Tongue (tissue), 1 donor: ENCODE measurements at regions not wholly inside any gene's neighbourhood (a gene's known extent, or its start where the extent isn't known, plus 50 kb on each side); places are given as distances from the start of the nearest gene placed in this dataset.

Source experiments
- DNase-seq: peaks from one replicate; pipeline ENCODE4 v3.0.0-alpha.2; 2015

DNA sequence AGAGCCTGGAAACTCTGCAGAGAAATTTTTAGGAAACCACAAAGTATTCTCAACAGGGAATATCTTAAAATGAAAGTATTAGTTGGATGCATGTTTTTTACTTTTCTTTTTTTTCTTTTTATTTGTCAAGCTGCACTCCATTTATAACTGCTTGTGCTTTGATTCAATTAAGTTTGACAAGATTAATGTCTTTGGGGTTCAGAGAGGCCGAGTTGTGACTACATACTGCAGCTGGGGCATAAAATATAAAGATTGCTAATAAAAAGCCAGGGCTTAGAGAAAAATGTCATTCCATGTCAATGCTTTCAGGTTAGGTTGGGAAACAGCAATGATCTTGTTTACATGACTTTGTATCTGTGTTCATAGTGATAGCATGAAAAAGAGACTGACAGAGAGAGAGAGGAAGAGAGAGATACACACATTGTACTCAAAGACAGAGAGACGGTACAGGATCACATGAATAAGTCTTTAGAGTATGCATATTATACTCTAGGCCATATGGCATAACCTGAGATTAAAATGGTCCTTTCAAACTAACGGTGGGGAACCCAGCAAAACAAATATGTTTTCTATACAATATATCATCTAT lies 1022.3 kb upstream of the CNTNAP5 start:
- DNase-seq: no peak

DNA sequence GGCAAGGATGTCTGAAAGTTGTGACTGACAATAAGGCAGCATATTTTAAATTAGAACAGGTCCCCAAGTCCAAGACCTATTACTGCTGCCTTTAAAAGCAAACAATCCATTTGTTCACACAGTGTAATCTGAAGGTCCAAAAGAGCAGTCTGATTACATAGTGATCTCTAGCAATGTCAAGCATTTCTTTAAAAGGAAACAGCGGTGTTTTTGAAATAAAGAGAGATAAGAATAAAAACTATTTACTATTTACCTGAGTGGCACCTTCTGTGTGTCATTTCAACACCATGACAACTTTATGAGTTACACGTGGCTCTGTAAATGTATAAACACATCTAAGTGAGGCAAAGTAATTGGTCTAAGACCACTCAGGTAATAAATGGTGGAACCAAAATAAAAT lies 1009.9 kb upstream of the CNTNAP5 start:
- no peak for DNase-seq

DNA sequence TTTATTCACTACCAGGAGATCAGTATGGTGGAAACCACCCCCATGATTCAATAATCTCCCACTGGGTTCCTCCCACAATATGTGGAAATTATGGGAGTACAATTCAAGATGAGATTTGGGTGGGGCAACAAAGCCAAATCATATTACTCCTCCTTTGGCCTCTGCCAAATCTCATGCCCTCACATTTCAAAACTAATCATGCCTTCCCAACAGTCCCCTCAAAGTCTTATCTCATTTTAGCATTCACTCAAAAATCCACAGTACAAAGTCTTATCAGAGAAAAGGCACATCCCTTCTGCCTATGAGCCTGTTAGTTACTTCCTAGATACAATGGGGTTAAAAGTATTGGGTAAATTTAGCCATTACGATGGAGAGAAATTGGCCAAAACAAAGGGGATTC lies 989.5 kb upstream of the CNTNAP5 start:
- no peak for DNase-seq

DNA sequence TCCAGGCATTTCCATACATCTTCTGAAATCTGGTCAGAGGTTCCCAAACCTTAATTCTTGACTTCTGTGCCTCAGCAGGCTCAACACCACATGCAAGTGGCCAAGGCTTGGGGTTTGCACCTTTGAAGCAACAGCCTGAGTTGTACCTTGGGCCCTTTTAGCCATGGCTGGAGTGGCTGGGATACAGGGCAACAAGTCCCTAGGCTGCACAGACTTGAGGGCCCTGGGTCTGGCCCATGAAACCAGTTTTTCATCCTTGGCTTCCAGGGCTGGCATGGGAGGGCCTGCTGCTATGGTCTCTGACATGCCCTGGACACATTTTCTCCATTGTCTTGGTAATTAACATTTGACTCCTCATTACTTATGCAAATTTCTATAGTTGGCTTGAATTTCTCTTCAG lies 988.8 kb upstream of the CNTNAP5 start:
- no peak for DNase-seq

DNA sequence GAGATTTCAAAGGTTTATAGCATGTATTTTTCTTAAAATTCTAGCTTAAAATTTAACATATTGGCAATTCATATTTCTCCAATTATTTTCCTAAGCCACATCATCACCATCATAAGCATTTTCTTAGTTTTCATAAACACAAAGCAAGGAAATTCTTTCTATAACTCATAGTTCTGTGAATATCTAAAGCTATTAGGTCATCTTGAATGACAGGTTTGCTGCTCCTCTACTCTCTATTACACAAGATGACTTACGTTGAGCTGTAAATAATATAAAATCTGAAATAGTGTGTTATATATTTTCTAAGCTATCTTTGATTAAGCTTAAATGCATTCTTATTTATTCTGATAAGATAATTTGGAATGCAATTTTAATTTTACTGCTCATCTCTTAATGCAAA lies 984.6 kb upstream of the CNTNAP5 start:
- no peak for DNase-seq

DNA sequence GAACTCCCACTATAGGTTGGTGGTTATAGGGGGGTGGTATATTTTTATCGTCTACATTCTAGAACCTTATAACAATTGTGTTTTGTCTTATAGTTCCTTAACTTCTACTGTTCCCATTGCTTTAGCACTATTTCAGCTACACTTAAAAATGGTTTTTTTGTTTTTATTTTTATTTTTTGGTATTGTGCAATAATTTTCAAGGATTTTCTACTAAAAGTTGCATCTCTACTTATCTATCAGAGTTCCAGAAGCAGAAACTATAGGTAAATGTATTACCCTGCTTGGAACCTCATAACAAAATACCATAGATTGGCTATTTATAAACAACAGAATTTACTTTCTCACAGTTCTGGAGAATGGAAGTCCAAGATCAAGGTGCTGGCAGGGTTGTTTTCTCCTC lies 981.6 kb upstream of the CNTNAP5 start:
- DNase-seq: no peak

DNA sequence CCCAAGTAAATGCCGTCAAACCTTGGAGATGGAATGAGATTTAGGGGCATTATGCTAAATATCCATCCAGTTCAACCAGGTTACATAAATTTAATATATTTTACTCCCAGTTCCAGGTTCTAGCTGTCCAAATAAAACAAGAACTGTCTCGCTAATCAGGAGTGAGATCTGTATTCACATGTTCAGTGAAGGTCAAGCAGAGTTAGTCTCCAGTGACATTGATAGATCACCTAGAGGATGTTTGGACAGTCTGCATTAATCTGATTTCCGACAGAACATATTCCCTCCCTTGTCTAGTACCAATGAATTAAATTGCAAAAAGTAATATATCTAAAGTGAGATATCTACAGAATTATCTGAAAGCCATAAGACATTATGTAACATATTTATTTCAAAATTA lies 979.4 kb upstream of the CNTNAP5 start:
- no peak for DNase-seq

DNA sequence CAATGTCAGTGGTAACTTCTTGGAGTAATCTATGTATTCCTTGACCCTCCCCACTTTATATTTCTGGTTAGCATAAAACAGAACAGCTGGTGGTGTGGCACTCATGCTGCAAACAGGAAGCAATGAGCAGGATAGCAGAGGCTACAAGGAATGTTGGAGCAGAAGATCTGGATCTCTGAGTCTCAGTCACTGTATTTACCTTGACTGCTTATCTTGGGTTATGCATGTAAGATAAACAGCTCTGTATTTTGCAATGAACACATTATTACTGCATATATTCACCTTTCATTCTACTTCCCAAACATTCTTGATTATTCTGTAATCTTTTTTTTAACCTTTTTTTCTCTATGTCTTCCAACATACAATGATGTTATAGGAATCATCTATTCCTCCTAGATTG lies 977.9 kb upstream of the CNTNAP5 start:
- DNase-seq: no peak

DNA sequence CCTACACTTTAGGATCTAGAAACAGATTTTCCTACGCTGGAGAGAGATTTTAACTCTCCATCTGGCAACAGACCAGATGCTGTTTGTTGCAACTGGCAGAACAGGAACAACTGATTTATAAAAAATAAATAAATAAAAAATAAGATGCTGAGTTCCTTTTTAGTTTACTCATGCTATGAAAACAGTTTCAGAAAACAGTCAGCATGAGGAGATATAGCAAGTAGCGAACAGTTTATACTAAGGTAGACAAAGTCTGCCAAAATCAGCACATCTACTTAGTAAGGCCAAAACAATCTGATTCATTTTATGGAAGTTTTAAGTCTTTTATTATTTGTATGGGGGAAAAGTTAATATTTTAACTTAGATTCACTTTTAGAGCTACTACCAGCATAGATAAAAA lies 974.0 kb upstream of the CNTNAP5 start:
- DNase-seq: peak; percentile 1

DNA sequence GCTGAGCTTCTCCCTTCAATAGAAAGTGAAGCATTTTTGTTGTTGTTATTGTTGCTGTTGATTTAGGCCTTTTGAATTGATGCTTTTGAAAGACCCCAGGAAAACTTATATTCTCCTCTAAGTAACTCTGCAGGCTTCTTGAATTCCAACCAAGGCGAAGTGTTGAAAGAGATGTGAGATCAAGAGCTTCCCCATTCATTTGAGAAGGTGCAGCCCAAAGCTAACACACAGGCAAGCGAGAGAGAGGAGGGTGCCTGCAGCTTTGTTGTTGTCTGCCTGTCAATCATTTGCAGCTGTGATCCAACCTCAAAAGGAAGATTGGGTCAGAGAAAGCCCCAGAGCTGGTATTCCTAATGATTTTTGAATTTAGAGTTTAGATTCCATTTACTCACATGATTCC lies 963.6 kb upstream of the CNTNAP5 start:
- no peak for DNase-seq

DNA sequence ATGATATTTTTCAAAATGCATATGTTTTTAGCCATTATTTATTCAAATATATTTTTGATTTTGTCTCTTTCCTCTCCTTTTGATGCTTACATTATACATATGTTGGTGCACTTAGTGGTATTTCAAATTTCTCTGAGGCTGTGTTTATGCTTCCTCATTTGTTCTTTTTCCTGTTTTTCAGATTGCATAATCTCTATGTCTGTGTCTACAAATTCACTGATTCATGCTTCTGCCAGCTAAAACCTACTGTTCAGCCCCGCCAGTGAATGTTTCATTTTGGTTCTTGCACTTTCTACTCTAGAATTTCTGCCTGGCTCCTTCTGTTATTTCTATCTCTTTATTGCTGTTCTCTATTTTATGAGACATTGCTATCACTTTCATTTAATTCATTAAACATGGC lies 951.7 kb upstream of the CNTNAP5 start:
- no peak for DNase-seq

DNA sequence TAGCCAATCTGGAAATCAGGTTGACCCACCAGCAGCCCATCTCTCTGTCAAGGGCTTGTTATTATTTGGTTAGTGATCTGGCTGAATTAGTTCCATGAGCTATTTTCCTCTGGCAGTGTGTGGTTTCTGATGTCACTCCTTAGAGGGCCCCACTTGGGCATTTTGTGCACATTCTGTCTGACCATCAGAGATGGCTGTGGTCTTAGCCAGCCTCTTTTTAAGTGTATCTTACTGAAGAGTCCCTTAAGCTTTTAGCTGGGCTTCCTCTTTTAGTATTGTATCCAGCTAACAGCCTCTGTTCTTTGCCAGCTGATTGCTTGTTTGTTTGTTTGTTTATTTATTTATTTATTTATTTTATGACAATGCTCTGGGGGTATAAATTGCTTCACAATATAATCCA lies 951.1 kb upstream of the CNTNAP5 start:
- DNase-seq: no peak

DNA sequence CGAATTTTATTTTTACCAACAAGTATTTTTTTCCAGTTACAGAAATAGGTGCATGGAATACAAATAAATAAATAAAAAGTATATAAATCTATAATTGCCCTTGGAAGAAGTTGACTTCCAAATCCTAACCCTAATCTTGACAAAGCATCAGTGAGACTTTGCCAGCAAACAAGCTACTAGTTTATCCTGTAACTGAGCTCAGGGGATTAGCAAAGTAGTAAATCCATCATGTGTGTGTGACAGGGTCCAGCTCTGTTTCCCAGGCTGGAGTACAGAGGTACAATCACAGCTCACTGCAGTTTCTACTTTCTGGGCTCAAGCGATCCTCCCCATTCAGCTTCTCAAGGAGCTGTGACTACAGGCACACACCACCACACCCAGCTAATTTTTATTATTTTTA lies 948.0 kb upstream of the CNTNAP5 start:
- no peak for DNase-seq

DNA sequence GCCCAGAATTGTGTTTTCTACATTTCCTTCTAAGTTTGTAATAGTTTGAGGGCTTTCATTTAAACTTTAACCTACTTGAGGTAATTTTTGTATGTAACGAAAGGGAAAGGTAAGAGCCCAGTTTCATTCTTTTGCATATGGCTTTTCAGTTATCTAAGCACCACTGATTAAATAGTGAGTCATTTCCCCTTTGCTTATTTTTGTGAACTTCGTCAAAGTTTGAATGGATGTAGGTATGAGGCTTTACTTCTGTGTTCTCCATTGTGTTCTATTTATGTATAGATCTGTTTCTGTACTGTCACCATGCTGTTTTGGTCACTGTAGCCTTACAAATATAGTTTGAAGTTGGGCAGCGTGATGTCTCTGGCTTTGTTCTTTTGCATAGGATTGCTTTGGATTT lies 944.8 kb upstream of the CNTNAP5 start:
- no peak for DNase-seq

DNA sequence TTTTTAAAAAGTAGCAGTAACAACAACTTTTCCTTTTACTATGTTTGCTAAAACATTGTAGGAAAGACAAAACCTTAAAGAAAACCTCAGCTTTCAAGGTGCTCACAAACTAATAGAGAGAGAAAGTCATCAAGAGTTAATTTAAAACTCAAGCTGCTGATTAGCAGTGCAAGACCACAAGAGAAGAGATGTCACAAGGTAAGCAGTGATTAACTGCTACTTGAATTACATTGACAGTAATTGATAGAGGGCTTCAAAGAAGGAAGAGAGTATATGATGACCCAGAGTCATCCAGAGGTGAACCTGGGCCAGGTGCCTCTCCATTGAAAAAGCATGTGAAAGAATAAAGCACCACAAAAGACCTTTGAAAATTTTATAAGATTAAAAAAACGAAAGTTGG lies 939.6 kb upstream of the CNTNAP5 start:
- no peak for DNase-seq

DNA sequence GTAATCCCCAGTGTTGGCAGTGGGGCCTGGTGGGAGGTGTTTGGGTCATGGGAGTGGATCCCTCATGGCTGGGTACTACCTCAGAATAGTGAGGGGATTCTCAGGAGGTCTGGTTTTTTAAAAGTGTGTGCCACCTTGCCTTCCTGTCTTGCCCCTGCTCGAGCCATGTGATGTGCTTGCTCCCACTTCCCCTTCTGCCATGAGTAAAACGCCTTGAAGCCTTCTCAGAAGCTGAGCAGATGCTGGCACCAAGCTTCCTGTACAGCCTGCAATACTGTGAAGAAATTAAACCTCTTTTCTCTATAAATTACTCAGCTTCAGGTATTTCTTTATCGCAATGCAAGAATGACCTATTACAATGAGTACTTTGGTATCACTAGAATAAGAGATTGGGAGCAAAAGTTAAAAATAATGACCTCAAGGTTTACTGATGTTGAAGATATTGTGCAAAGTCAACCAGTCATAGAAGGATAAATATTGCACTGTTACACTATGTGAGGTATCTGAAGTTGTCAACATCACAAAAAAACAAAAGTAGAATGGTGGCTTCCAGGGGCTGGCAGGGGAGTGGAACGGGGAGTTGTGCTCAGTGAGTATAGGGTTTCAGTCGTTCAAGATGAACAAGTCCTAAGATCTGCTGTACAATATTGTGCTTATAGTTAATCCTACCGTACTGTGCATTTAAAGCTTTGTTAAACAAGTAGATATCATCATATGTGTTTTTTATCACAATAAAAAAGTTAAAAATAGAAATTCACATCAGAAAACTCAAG lies 938.3 kb upstream of the CNTNAP5 start:
- DNase-seq: no peak

DNA sequence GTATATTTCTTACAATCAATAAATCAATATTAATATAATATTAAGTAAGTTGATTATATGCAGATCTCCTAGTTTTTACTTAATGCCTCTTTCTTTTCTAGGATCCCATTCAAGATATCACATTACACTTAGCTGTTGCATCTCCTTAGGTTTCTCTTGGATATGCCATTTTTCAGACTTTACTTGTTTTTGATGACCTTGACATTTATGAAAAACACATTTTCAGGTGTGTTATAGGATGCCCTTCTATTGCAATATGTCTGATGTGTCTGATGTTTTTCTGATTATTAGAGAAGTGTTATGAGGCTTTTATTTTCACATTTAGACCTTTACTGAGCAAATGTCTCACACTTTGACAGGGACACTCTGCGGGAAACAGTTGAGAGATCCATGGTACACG lies 933.6 kb upstream of the CNTNAP5 start:
- no peak for DNase-seq

DNA sequence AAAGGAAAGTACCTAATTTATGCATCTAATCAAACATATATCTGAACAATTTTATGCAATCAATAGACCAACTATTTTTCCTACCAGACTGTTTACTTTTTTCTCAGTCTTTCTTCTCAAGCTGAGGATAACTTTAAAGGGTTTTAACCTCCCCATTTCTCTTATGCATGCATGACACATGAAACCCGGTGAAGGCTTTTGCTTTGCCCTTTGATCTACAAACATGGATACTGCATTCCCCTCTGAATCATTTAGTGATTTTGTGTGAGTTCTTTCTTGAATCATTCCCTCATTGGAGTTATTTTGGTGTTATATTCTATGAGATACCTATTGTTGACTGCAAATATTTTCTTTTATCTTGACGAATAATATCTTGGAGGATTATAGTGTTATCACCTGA lies 931.9 kb upstream of the CNTNAP5 start:
- DNase-seq: no peak

DNA sequence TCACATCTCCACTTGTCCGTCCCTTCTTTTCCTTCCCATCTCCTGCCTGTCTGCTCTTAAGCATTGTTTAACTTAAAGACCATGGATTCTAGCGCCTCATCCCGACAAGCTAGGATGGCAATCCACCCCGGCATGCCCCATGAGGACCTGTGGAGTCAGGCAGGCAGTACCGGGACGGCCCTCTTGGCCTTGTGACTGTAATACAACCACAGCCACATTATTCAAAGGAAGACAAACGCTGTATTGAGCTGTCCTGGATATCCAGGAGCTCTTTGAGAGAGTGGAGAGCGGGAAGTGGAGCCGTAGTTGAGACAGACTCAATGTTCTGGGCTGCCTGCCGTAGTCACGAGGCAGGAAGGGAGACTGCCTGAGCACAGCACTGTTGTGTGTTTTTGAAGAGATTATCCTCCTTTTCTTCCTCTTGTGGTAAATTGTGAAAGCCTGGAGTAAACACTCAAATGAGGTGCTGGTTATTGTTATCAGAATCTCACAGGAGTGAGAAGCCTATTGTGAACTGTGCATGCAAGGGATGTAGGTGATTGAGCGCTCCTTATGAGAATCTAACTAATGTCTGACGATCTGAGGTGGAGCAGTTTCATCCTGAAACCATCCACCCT lies 929.8 kb upstream of the CNTNAP5 start:
- no peak for DNase-seq

DNA sequence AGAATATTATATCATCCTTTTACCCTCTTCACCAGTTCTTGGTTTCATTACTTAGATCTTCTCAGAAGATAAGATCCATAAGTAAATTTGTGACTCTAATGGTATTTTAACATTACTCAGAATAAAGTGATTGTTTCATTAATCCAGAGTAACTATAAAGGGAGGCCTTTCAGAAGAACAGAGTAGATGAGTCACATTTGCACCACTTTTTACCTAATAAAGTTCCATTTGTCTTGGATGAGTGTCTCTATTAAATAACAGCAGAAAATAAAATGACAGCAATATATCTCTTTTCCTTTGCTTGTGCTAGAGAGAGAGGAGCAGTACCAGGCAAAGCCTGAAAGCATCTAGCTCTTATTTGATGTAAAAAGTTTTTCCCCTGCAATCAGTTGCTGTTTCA lies 926.5 kb upstream of the CNTNAP5 start:
- DNase-seq: no peak

DNA sequence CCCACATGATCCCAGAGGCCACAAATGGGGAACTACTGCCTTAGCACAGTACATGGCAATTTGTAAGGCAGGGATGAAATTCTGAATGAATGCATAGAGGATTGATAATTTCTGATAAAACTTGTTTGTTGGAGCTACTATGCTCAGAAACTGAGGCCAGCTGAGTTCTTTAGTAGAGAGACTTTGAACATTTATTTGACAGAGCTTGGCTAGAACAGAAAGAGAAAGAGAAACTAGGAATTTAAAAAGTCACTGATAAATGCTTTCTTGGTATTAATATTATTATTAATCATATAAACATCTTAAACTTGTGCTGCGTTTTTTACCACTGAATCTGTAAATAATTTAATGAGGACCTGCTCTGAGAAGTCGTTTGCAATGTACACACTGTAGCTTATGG lies 923.7 kb upstream of the CNTNAP5 start:
- DNase-seq: no peak

DNA sequence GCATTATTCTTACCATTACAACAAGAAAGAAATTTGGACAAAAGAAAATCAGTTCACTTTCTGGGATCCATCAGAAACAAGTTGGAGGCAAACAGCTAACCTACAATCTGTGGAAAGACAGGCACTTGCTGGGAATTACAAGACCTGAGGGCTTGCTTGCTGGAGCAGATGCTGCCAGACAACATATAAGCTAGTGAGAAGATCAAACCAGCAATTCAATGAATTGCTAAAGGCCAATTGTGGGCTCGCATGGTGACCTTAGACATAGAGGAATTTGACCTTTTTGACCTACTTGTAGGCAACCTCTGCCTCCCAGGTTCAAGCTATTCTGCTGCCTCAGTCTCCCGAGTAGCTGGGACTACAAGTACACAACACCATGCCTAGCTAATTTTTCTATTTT lies 921.2 kb upstream of the CNTNAP5 start:
- DNase-seq: no peak

DNA sequence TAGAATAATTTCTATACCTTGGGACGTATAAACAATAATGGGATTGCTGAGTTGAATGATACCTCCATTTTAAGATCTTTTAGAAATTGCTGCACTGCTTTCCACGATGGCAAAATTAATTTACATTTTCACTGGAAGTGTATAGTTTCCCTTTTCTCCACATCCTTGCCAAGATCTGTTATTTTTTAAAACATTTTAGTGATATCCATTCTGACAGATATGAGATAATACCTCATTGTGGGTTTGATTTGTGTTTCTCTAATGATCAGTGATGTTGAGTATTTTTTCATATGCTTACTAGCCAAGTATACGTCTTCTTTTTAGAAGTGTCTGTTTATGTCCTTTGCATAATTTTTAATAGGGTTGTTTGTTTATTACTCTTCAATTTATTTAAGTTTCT lies 908.5 kb upstream of the CNTNAP5 start:
- no peak for DNase-seq

DNA sequence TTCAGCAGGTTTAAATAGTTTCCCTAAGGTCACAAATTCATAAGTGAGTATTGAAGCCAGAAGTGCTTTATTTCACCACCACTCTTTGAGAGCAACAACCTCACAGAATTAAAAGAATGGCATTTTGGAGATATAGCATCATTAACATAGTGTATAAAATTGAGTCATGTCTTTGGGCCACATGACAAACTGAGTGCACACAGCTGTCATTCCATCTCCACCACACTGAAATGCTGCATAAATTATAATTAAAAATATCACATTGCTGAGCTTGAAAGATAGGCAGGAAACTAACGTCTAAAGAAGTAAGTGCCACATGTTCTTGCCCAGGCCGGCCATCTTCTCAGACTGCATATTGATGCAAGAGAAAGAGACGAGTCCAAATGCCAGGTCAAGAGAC lies 897.9 kb upstream of the CNTNAP5 start:
- DNase-seq: no peak
